GM12864 (cell line): ENCODE measurements at regions not wholly inside any gene's neighbourhood (a gene's known extent, or its start where the extent isn't known, plus 50 kb on each side); places are given as distances from the start of the nearest gene placed in this dataset.
A peak's percentile ranks its signal among the peaks of the same experiment; 100 is the strongest.

Experiments
- DNase-seq: peaks from one replicate; pipeline ENCODE4 v3.0.0-alpha.2; 2011; ENCODE audit warnings: low read depth
- H3K4me3 ChIP-seq: 2 replicates; pipeline ENCODE4 v1.5.1; 2011; ENCODE audit warnings: mild to moderate bottlenecking, low read depth, low read length, control low read depth
- CTCF ChIP-seq: IDR thresholded peaks from 2 replicates; pipeline ENCODE4 v1.5.1; 2011; ENCODE audit warnings: low read depth, mild to moderate bottlenecking, moderate library complexity, low read length, control low read depth, inconsistent platforms; ENCODE audit errors: missing control alignments

GRCh38 chr6:113458368-113459010 is 398.7 kb upstream of the MARCKS start:
- H3K4me3 ChIP-seq = no peak overlapping the region
- TF ChIP-seq CTCF = no peak
- no peak for DNase-seq

- DNase-seq = no peak
- TF ChIP-seq CTCF = peak; percentile 26
- no peak overlapping the region for H3K4me3 ChIP-seq
Measured at GRCh38 chr6:113461153-113461932, 395.8 kb upstream of the MARCKS start.

GRCh38 chr6:113464536-113464935 is 392.6 kb upstream of the MARCKS start:
- TF ChIP-seq CTCF = no peak
- no peak overlapping the region for H3K4me3 ChIP-seq
- no peak for DNase-seq

- DNase-seq = no peak
- no peak for TF ChIP-seq CTCF
- no peak overlapping the region for H3K4me3 ChIP-seq
Measured at GRCh38 chr6:113464960-113465359, 392.2 kb upstream of the MARCKS start.

- no peak for TF ChIP-seq CTCF
- DNase-seq = no peak
- H3K4me3 ChIP-seq = no peak overlapping the region
Measured at GRCh38 chr6:113466526-113466925, 390.6 kb upstream of the MARCKS start.

- no peak for TF ChIP-seq CTCF
- no peak for DNase-seq
- no peak overlapping the region for H3K4me3 ChIP-seq
Measured at GRCh38 chr6:113475392-113475791, 381.8 kb upstream of the MARCKS start.
